Activated T-cell treated with anti-CD3 and anti-CD28 coated beads, Interleukin-2, amount 50 U/mL, for 4 hours (primary cell): ENCODE measurements at regions not wholly inside any gene's neighbourhood (a gene's known extent, or its start where the extent isn't known, plus 50 kb on each side); places are given as distances from the start of the nearest gene placed in this dataset.

Experiments
- ATAC-seq, 2 donors: fragments of 200-7000 bp; cut with Tn5 transposase; one replicate each; pipeline ENCODE4 v1.10.0; 2021
- DNase-seq: peaks from one replicate; pipeline ENCODE4 v3.0.0-alpha.2; 2020
- H3K27me3 Mint-ChIP-seq: one replicate; pipeline ENCODE4 v1.8.0; 2021; ENCODE audit warnings: low read depth, mixed read lengths
- H3K36me3 Mint-ChIP-seq: one replicate; pipeline ENCODE4 v1.8.0; 2022; ENCODE audit warnings: mixed read lengths; ENCODE audit not compliant: insufficient read depth
- H3K4me1 Mint-ChIP-seq: one replicate; pipeline ENCODE4 v1.8.0; 2021; ENCODE audit warnings: low read depth, mixed read lengths
- H3K4me3 Mint-ChIP-seq: one replicate; pipeline ENCODE4 v1.8.0; 2021; ENCODE audit warnings: mild to moderate bottlenecking, moderate library complexity, mixed read lengths
- H3K9me3 Mint-ChIP-seq: one replicate; pipeline ENCODE4 v1.8.0; 2021; ENCODE audit warnings: mixed read lengths

DNA sequence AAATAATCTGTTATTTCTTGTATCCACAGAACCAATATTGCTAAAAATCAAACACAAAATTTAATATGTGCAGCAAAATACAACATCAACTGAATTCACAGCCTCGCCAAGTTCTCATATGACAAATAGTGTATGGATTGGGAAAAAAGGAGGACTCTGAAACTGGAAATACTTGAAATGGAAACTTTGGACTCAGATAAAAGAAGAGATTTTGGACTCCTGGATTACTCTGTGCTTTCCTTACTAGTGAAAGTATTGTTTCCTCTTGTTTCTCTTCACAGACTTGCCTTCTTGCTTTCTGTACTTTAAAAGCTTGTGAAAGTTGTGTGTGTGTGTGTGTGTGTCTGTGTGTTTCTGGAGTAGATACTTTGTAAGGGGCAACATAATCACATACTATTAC is 1596.3 kb downstream of the PCDH9 start:
- no peak overlapping the region for H3K4me3 Mint-ChIP-seq
- peaks cover 4% of the 10 kb centered on the region for H3K9me3 Mint-ChIP-seq
- no peaks in the 10 kb centered on the region for H3K36me3 Mint-ChIP-seq
- DNase-seq (no peak), ATAC-seq (no peak)
- no peaks in the 10 kb centered on the region for H3K4me1 Mint-ChIP-seq
- no peaks in the 10 kb centered on the region for H3K27me3 Mint-ChIP-seq

DNA sequence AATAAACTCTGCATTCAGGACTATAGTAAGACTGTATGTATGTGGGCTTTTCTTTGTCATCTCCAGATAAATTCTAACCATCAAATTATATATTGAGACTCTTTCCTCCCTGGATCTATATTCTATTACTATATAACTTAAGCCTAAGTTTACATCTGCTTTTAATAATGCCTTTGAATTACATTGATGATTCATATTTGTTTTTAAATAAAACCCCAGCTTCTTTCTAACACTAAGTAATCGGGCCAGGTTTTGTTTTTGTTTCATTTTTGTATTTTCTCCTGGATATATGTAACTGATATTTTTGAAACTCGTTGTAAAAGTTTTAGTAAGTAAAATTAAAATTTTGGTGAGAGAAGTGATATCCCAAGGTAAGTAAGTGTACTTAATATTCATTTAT is 1599.1 kb downstream of the PCDH9 start:
- ATAC-seq: no peak
- DNase-seq: no peak
- Mint-ChIP-seq H3K36me3 (no peaks in the 10 kb centered on the region), H3K4me3 (no peak overlapping the region), H3K27me3 (no peaks in the 10 kb centered on the region), H3K4me1 (no peaks in the 10 kb centered on the region), H3K9me3 (peaks cover 8% of the 10 kb centered on the region)

DNA sequence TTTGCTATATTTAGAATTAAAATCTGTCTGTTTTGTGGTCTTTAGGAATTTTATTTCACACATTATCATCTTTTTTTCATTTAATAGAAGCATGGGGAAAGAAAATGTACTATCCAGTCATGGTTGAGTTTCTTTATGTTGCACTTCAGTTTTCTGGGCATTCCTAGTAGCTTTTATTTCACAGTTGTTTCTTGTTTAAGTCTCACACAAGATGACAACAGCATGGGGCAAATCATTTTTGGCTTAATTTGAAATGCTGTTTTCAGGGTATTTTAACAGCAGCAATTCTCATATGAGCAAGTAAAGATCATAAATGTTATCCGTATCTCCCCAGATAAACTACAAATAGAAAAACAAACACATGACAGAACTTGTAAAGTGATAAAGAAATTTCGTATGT is 1600.2 kb downstream of the PCDH9 start:
- H3K27me3 Mint-ChIP-seq: no peaks in the 10 kb centered on the region
- no peak for DNase-seq
- ATAC-seq: no peak
- H3K9me3 Mint-ChIP-seq: peaks cover 8% of the 10 kb centered on the region
- no peaks in the 10 kb centered on the region for H3K36me3 Mint-ChIP-seq
- no peak overlapping the region for H3K4me3 Mint-ChIP-seq
- H3K4me1 Mint-ChIP-seq: no peaks in the 10 kb centered on the region

DNA sequence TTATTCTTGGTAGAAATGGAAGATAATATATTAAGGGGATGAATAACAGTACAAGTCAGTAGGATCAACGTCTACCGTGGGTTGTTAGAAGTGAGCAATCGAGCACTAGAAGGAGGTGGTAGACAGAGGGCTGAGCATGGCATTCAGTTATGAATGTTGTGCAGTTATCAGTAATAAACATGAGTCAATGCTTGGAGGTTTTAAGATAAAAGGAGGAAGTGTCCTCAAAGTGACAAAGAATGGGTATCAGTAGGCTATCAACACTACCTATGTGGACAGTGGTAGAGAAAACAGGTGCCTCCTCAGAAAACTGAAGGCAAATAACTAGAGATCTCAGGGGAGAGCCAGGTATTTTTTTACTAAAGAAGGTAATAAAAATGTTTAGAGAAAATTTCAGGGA is 1607.0 kb downstream of the PCDH9 start:
- H3K4me3 Mint-ChIP-seq: no peak overlapping the region
- DNase-seq (no peak), ATAC-seq (no peak)
- H3K27me3 Mint-ChIP-seq: no peaks in the 10 kb centered on the region
- no peaks in the 10 kb centered on the region for H3K36me3 Mint-ChIP-seq
- no peaks in the 10 kb centered on the region for H3K4me1 Mint-ChIP-seq
- peaks cover 5% of the 10 kb centered on the region for H3K9me3 Mint-ChIP-seq

DNA sequence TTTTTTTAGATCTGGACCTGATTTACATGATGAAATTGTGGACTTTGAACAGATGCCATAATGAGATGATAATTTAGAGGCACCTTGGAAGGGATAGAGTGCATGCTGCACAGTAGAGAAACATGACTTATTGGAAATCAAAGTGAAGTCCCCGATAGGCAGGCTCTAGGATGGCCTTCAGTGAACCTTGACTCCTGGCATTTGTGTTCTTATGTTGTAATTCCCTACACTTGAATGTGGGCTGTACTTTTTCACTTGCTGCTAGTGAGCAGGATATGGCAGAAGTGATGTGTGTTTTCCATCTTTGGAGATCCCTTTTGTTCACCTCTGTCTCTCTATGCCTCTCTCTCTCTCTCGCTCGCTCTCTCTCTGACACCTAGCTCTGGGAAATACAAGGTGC is 1614.6 kb downstream of the PCDH9 start:
- ATAC-seq (no peak), DNase-seq (no peak)
- H3K9me3 Mint-ChIP-seq: peaks cover 21% of the 10 kb centered on the region
- no peaks in the 10 kb centered on the region for H3K27me3 Mint-ChIP-seq
- no peak overlapping the region for H3K4me3 Mint-ChIP-seq
- H3K36me3 Mint-ChIP-seq: no peaks in the 10 kb centered on the region
- H3K4me1 Mint-ChIP-seq: no peaks in the 10 kb centered on the region

DNA sequence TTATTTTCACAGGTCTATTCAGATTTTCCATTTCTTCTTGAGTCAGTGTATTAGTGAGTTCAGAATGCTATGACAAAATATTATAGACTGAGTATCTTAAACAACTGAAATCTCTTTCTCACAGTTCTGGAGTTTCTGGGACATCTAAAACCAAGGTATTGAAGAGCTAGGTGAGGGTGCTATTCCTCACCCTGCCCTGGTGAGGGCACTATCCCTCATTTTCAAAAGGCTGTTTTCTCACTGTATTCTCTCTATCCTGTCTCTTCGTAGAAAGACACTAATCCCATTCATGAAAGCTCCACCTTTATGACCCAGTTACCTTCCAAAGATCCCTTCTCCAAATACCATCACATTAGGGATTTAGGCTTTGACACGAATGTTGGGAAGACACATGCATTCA is 1617.1 kb downstream of the PCDH9 start:
- H3K36me3 Mint-ChIP-seq: no peaks in the 10 kb centered on the region
- DNase-seq (no peak), ATAC-seq (no peak)
- no peaks in the 10 kb centered on the region for H3K27me3 Mint-ChIP-seq
- H3K4me1 Mint-ChIP-seq: no peaks in the 10 kb centered on the region
- H3K9me3 Mint-ChIP-seq: peaks cover 21% of the 10 kb centered on the region
- H3K4me3 Mint-ChIP-seq: no peak overlapping the region

DNA sequence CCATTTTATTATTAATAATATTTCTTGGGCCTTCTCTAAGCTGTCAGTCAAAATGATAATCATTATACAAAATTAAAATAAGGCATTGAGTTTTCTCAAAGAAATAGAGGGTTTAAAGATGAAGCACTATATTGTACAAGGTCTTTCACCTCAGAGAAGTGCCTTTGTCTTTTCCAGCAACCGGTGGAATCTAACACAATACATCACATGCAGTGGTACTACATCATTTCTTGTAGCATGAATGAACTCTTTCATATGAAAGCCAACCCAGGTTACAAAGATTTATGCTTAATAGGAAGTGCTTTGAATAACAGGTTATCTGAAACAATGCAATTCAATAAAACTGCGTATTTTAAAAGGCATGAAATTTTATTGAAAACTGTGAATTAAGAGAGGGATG is 1620.8 kb downstream of the PCDH9 start:
- no peaks in the 10 kb centered on the region for H3K4me1 Mint-ChIP-seq
- no peaks in the 10 kb centered on the region for H3K27me3 Mint-ChIP-seq
- peaks cover 12% of the 10 kb centered on the region for H3K9me3 Mint-ChIP-seq
- DNase-seq (no peak), ATAC-seq (no peak)
- no peak overlapping the region for H3K4me3 Mint-ChIP-seq
- no peaks in the 10 kb centered on the region for H3K36me3 Mint-ChIP-seq

DNA sequence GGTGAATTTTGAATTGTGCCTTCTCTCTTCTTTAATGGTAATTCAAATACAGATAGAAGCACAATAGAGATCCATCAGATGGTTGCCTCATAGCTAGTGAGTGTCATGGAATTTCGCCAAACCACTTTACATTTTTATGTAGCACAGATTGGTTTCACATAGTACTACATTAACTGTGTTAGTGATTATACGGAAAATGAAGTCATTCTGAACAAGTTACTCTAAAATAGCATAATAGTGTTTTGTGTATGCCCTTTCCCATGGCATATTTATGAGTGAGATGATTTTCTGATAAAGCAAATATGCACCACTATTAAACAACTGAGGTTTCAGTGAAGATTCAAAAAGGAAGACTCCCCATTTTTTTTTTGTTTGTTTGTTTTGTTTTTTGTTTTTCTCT is 1623.5 kb downstream of the PCDH9 start:
- no peaks in the 10 kb centered on the region for H3K27me3 Mint-ChIP-seq
- H3K9me3 Mint-ChIP-seq: peaks cover 10% of the 10 kb centered on the region
- no peaks in the 10 kb centered on the region for H3K4me1 Mint-ChIP-seq
- no peak for ATAC-seq
- H3K36me3 Mint-ChIP-seq: no peaks in the 10 kb centered on the region
- DNase-seq: no peak
- no peak overlapping the region for H3K4me3 Mint-ChIP-seq

DNA sequence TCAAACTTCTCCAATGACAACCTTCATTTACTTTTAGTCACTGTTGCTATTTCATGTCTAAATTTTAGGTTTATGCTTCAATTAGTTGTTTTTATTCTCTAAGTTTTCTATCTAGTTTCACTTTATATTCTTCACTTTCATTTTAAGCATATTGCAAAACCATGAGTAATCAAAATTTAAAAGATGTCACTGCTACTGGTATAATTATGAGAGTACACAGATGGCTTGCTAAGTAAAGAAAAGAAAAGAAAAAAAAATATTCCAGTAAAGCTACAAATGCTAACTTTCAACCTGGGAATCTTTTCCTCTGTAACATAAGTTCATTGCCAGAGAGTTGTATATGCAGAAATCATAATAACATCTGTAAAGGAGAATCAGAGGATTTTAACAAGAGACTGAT is 1624.7 kb downstream of the PCDH9 start:
- no peaks in the 10 kb centered on the region for H3K4me1 Mint-ChIP-seq
- ATAC-seq (no peak), DNase-seq (no peak)
- H3K27me3 Mint-ChIP-seq: no peaks in the 10 kb centered on the region
- H3K4me3 Mint-ChIP-seq: no peak overlapping the region
- H3K36me3 Mint-ChIP-seq: no peaks in the 10 kb centered on the region
- H3K9me3 Mint-ChIP-seq: peaks cover 8% of the 10 kb centered on the region

DNA sequence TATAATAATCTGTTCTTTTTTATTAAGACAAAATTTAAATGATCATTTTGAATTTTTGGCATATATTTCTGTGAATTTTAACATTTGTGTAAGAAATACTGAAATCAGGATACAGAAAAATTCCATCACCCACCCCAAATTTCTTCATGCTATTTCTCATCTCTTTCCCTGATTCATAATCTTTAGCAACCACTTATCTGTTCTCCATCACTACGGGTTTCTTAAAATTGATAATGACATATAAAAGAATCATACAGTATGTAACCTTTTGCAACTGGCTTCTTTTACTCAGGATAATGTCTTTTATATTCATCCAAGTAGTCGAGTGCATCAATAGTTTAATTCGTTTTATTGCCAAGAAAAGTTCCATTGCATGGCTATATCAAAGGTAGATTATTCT is 1627.0 kb downstream of the PCDH9 start:
- Mint-ChIP-seq H3K36me3 (no peaks in the 10 kb centered on the region), H3K4me1 (no peaks in the 10 kb centered on the region), H3K9me3 (peaks cover 16% of the 10 kb centered on the region), H3K27me3 (no peaks in the 10 kb centered on the region), H3K4me3 (no peak overlapping the region)
- no peak for DNase-seq
- no peak for ATAC-seq

DNA sequence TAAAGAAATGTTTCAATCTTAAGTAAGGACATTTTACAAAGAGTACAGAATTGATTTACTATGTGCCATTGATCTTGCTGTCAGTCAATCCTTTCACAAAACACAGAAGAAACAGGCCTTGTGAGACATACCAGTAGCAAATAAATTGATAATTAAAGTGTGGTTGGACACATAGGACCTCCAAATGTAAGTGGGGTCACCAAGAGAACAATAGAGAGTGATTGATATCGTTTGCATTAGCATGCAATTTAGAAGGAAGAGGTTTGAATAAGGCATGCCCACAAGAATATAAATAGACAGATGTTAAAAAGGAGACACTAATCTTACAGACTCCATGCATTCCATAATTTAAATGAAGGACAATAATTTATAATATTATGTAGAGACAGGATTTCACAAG is 1628.3 kb downstream of the PCDH9 start:
- H3K36me3 Mint-ChIP-seq: no peaks in the 10 kb centered on the region
- no peaks in the 10 kb centered on the region for H3K27me3 Mint-ChIP-seq
- H3K4me3 Mint-ChIP-seq: no peak overlapping the region
- peaks cover 18% of the 10 kb centered on the region for H3K9me3 Mint-ChIP-seq
- H3K4me1 Mint-ChIP-seq: no peaks in the 10 kb centered on the region
- no peak for ATAC-seq
- DNase-seq: no peak

DNA sequence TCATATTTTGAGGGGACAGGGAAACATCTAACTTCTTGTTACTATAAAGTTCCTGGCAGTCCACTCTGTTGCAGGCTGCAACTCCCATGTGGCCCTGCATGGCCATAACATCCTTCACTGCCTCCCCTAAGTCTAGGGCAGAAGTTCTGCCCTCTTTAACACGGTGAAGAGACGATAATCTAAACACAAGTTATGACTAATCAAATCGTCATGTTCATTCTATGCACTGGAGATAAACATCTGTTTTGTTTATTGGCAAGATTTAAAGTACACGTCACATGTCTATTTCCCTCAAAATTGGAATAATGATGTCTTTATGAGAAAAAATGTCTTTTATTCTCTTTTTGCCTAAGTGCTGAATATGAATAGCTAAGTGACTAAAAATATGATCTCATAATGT is 1629.4 kb downstream of the PCDH9 start:
- no peaks in the 10 kb centered on the region for H3K4me1 Mint-ChIP-seq
- DNase-seq (no peak), ATAC-seq (no peak)
- no peaks in the 10 kb centered on the region for H3K27me3 Mint-ChIP-seq
- no peaks in the 10 kb centered on the region for H3K36me3 Mint-ChIP-seq
- no peak overlapping the region for H3K4me3 Mint-ChIP-seq
- peaks cover 18% of the 10 kb centered on the region for H3K9me3 Mint-ChIP-seq

DNA sequence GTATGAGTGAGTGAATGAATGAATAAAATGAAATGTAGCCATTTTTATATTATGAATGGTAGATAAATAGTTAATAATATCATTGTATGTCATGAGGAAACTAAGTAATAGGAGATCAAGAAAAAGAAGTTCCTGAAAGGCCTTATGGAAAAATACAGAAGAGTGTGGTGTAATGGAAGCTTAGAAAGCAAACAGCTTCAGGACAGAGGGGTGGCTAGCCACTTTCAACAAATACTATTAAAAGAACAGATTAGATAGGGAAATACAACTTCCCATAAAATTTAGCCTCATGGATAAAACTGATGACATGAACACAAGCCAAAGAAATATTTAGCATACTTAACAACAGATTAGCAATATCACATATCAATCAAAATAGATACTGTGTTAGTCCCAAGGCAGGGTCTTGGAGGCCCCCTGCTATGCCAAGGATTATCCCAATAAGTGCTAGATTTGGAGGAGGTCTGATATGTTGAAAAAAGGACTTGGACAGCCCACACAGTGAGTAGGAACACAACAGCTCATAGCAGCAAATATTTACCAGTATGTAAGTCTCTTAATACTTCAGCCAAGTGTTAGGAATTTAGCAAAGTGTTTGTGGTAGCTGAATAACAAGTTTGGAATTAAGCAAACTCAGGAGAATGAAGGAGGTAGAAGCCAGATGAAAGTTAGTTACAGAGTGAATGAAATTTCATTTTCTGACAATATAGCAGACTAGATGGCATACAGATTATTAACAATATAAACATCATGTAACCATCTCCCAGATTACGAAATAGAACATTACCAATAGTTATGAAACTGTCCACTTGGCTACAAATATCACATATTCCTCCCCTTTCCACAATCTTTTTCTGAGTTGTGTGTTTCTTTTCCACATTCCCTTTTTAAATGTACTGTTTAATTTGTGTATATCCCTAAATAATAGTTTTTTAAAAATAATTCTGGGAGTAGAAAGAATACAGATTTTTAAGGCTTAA is 1632.0 kb downstream of the PCDH9 start:
- H3K9me3 Mint-ChIP-seq: peaks cover 18% of the 10 kb centered on the region
- no peaks in the 10 kb centered on the region for H3K27me3 Mint-ChIP-seq
- DNase-seq: no peak
- H3K36me3 Mint-ChIP-seq: no peaks in the 10 kb centered on the region
- H3K4me3 Mint-ChIP-seq: no peak overlapping the region
- no peaks in the 10 kb centered on the region for H3K4me1 Mint-ChIP-seq
- no peak for ATAC-seq

DNA sequence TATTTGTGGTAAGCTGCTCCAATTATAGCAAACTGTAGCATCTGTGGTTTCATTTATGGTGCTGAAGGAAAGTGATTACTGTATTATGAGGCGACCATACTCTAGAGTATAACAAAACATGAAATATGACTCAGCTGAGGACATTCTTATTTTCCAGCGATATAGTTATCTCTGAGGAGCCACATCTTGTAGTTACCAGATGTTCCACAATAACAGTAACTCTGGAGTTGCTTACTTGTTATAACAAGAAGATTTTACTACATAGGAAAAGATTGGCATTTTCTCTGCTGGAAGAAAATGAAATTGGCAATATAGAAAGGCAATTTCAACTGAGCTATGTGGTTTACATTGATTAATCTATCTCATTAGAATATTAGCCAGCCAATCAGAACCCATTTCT is 1634.2 kb downstream of the PCDH9 start:
- Mint-ChIP-seq H3K4me3 (no peak overlapping the region), H3K36me3 (no peaks in the 10 kb centered on the region), H3K9me3 (peaks cover 14% of the 10 kb centered on the region), H3K27me3 (no peaks in the 10 kb centered on the region), H3K4me1 (no peaks in the 10 kb centered on the region)
- no peak for DNase-seq
- ATAC-seq: no peak

DNA sequence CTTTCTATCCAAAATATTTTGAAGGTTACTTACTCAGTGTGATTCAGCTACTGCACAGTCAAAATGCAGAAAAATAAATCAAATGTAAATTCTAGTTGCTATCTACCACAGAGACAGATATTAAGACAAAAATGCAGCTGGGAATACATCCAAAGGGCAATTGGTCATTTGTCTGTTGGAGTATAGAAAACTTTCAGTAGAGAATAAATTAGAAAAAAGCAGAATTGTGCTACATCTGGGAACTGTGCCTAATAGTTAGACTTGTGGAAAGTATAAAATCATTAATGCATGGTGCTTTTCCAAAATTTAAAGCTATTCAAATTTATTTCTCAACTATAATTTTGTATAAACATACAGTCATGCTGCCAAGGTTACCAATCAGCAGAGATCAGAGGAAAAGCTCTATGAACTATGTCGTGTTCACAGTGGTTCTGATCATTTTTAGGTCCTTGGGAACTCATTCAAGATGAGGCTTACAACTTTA is 1635.8 kb downstream of the PCDH9 start:
- Mint-ChIP-seq H3K4me1 (no peaks in the 10 kb centered on the region), H3K4me3 (no peak overlapping the region), H3K27me3 (no peaks in the 10 kb centered on the region), H3K36me3 (no peaks in the 10 kb centered on the region), H3K9me3 (peaks cover 9% of the 10 kb centered on the region)
- no peak for DNase-seq
- no peak for ATAC-seq
